Sigmoid colon (tissue), 6 donors: ENCODE measurements at regions not wholly inside any gene's neighbourhood (a gene's known extent, or its start where the extent isn't known, plus 50 kb on each side); places are given as distances from the start of the nearest gene placed in this dataset.

ENCODE experiments used
- DNase-seq: peaks from one replicate; pipeline ENCODE4 v3.0.0-alpha.2; 2019
- H3K27ac ChIP-seq, 4 donors: fragments of 200-600 bp; sonication (generic); one replicate each; pipeline ENCODE4 v1.5.1; 2016 to 2019; ENCODE audit warnings: mild to moderate bottlenecking in 1 of 4
- H3K27me3 ChIP-seq, 3 donors: fragments of 200-600 bp; sonication (generic); one replicate each; pipeline ENCODE4 v1.5.1; 2019; ENCODE audit warnings: mild to moderate bottlenecking in 1 of 3
- H3K36me3 ChIP-seq, 4 donors: fragments of 200-600 bp; sonication (generic); one replicate each; pipeline ENCODE4 v1.5.1; 2016 to 2019
- H3K4me1 ChIP-seq, 4 donors: fragments of 200-600 bp; sonication (generic); one replicate each; pipeline ENCODE4 v1.5.1; 2017 to 2019
- H3K4me3 ChIP-seq, 4 donors: fragments of 200-600 bp; sonication (generic); one replicate each; pipeline ENCODE4 v1.5.1; 2017 to 2019; ENCODE audit warnings: mild to moderate bottlenecking in 2 of 4, moderate library complexity in 1 of 4
- H3K9me3 ChIP-seq, 4 donors: fragments of 200-600 bp in 3 of 4; sonication (generic) in 3 of 4; one replicate each; pipeline versions ENCODE4 v1.5.1 to v1.6.1; 2013 to 2019
- EP300 ChIP-seq, 4 donors: sonication (generic); formaldehyde crosslinking; IDR thresholded peaks; one replicate each; pipeline ENCODE4 v1.6.1; 2017; ENCODE audit warnings: antibody characterized with exemption in 4 of 4
- POLR2A ChIP-seq, 2 donors: fragments of 450-650 bp; IDR thresholded peaks; one replicate each; pipeline ENCODE4 v1.6.1; 2016; ENCODE audit warnings: antibody characterized with exemption in 2 of 2, mild to moderate bottlenecking in 2 of 2, moderate library complexity in 2 of 2
- POLR2AphosphoS5 ChIP-seq, 4 donors: sonication (generic); formaldehyde crosslinking; IDR thresholded peaks; one replicate each; pipeline ENCODE4 v1.6.1; 2017; ENCODE audit warnings: antibody characterized with exemption in 4 of 4
- WGBS, 2 donors: extraction: QIAGEN DNeasy Blood & Tissue Kit; methylation state at CpG; one replicate each; pipeline ENCODE4 v1.1.7; 2013; 5-methylcytosine and 5-hydroxymethylcytosine counted together
- intact Hi-C: fragments of 100-400 bp; cut with DNase I; formaldehyde crosslinking; loops from one replicate; pipeline ENCODE4 v1.15.1; 2023
- TF ChIP-seq, protein P1 (sequence below), 4 experiments: fragments of 450-650 bp in 3 of 4; fragments of 200-600 bp in 1 of 4; IDR thresholded peaks; one replicate each; pipeline ENCODE4 v1.5.1; 2016 to 2019; ENCODE audit warnings: antibody characterized with exemption in 4 of 4, mild to moderate bottlenecking in 3 of 4, moderate library complexity in 2 of 4
- donor health status: healthy with polysubstance abuse.
- donor health status: healthy.

DNA sequence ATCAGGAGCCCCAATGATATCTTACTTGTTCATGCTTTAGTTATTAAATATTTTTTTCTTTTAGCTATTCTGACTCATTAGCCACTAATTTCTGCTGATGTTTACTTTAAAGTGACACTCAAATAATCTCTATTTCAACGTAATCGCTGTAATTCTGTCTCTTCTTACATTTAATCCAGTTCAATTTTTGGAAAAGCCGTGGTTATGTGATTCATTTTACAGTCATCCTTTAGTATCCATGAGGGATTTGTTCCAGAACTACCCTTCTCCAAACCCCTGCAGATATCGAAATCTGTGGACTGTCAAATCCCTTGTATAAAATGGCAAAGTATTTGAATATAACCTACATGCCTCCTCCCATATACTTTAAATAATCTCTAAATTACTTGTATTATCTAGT is 1103.4 kb downstream of the LRFN5 start:
- Histone ChIP-seq H3K27me3 (no peaks in the 10 kb centered on the region), H3K36me3 (no peaks in the 10 kb centered on the region), H3K9me3 (no peaks in the 10 kb centered on the region), H3K27ac (no peak overlapping the region), H3K4me3 (no peak overlapping the region), H3K4me1 (no peaks in the 10 kb centered on the region)
- 89 to 91% methylated on average over 4 of the region's 4 CpGs for WGBS, 2 donors
- TF ChIP-seq POLR2AphosphoS5 (IDR thresholded peaks at IDR 0.05): no peak
- TF ChIP-seq POLR2A (IDR thresholded peaks at IDR 0.05): no peak
- TF ChIP-seq, protein P1, sequence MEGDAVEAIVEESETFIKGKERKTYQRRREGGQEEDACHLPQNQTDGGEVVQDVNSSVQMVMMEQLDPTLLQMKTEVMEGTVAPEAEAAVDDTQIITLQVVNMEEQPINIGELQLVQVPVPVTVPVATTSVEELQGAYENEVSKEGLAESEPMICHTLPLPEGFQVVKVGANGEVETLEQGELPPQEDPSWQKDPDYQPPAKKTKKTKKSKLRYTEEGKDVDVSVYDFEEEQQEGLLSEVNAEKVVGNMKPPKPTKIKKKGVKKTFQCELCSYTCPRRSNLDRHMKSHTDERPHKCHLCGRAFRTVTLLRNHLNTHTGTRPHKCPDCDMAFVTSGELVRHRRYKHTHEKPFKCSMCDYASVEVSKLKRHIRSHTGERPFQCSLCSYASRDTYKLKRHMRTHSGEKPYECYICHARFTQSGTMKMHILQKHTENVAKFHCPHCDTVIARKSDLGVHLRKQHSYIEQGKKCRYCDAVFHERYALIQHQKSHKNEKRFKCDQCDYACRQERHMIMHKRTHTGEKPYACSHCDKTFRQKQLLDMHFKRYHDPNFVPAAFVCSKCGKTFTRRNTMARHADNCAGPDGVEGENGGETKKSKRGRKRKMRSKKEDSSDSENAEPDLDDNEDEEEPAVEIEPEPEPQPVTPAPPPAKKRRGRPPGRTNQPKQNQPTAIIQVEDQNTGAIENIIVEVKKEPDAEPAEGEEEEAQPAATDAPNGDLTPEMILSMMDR (IDR thresholded peaks at IDR 0.05): no peak
- intact Hi-C loops: no loop called here
- no peak for DNase-seq

DNA sequence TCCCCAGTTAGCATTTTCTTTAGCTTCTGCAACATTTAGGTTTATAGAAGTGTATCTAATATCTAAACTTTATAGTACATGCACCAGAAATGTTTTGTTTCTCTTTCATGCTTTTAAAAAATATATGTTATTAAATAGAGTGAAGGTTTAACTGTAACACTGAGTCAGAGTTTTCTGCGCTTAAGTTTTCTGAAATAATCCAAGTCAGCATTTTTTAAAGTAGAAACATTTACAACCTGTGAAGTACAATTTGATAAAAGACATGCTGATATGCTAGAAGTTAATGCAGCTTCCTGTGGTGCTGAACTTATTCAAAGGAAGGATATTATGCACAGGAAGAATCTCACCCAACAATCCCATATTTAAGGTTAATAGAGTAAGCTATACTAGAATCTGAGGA is 1096.8 kb downstream of the LRFN5 start:
- 87 to 89% methylated on average over 1 of the region's 1 CpG for WGBS, 2 donors
- no peaks in the 10 kb centered on the region for H3K4me1 ChIP-seq
- intact Hi-C loops: no loop called here
- no peak overlapping the region for H3K4me3 ChIP-seq
- no peaks in the 10 kb centered on the region for H3K9me3 ChIP-seq
- H3K27ac ChIP-seq: no peak overlapping the region
- H3K27me3 ChIP-seq: no peaks in the 10 kb centered on the region
- DNase-seq: no peak
- TF ChIP-seq, protein P1 (IDR thresholded peaks at IDR 0.05): no peak
- TF ChIP-seq EP300 (IDR thresholded peaks at IDR 0.05) (no peak), POLR2A (IDR thresholded peaks at IDR 0.05) (no peak), POLR2AphosphoS5 (IDR thresholded peaks at IDR 0.05) (no peak)
- H3K36me3 ChIP-seq: no peaks in the 10 kb centered on the region

DNA sequence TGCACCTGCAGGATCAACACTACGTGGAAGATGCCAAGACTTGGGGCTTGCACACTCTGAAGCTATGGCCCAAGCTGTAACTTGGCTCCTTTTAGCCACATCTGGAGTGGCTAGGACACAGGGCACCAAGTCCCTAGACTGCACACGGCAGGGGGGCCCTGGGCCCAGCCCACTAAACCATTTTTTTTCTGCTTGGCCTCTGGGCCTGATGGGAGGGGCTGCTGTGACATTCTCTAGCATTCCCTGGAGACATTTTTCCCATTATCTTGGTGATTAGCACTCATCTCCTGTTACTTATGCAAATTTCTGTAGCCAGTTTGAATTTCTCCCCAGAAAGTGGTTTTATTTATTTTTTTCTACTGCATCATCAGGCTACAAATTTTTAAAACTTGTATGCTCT is 1080.7 kb downstream of the LRFN5 start:
- Histone ChIP-seq H3K27me3 (no peaks in the 10 kb centered on the region), H3K4me1 (no peaks in the 10 kb centered on the region), H3K9me3 (no peaks in the 10 kb centered on the region), H3K4me3 (no peak overlapping the region), H3K27ac (no peak overlapping the region), H3K36me3 (no peaks in the 10 kb centered on the region)
- DNase-seq: no peak
- intact Hi-C loops: no loop called here
- 20 to 69% methylated on average over 2 of the region's 2 CpGs for WGBS, 2 donors
- TF ChIP-seq, protein P1 (IDR thresholded peaks at IDR 0.05): no peak
- TF ChIP-seq POLR2A (IDR thresholded peaks at IDR 0.05) (no peak), EP300 (IDR thresholded peaks at IDR 0.05) (no peak), POLR2AphosphoS5 (IDR thresholded peaks at IDR 0.05) (no peak)

DNA sequence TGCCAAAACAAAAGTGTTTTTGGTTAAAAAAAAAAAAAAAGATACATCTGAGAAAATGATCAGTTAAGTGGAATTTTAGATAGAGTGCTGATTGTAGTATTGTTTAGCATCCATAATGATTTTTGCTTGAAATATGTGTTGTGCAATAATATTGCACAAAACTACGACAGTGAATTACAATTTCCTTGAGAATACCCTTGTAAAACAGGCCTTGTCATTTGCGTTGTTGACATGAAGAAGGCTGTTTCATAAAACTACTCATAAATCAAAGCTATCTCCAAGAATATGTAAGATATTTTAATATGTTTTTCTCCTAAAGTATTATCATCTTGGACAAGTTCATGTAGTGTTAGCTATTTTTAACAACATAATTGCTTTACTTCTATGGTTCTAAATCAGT is 1077.0 kb downstream of the LRFN5 start:
- H3K4me1 ChIP-seq: no peaks in the 10 kb centered on the region
- H3K9me3 ChIP-seq: no peaks in the 10 kb centered on the region
- H3K4me3 ChIP-seq: no peak overlapping the region
- H3K36me3 ChIP-seq: no peaks in the 10 kb centered on the region
- intact Hi-C loops: no loop called here
- H3K27me3 ChIP-seq: no peaks in the 10 kb centered on the region
- TF ChIP-seq POLR2AphosphoS5 (IDR thresholded peaks at IDR 0.05) (no peak), EP300 (IDR thresholded peaks at IDR 0.05) (no peak), POLR2A (IDR thresholded peaks at IDR 0.05) (no peak)
- TF ChIP-seq, protein P1 (IDR thresholded peaks at IDR 0.05): no peak
- 20 to 57% methylated on average over 2 of the region's 2 CpGs for WGBS, 2 donors
- no peak overlapping the region for H3K27ac ChIP-seq
- no peak for DNase-seq

DNA sequence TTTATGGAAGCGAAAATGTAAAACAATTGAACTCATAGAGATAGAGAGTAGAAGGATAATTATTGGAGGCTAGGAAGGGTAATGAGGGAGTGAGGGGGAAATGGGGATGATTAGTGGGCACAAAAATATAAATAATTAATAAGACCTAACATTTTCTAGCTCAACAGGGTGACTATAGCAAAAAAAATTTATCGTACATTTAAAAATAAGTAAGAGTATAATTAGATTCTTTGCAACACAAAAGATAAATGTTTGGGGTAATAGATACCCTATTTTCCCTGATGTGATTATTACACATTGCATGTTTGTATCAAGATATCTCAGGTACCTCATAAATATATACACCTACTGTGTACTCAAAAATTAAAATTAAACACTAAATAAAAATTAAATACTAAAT is 1070.0 kb downstream of the LRFN5 start:
- H3K4me3 ChIP-seq: no peak overlapping the region
- no peak overlapping the region for H3K27ac ChIP-seq
- TF ChIP-seq POLR2AphosphoS5 (IDR thresholded peaks at IDR 0.05) (no peak), POLR2A (IDR thresholded peaks at IDR 0.05) (no peak), EP300 (IDR thresholded peaks at IDR 0.05) (no peak)
- TF ChIP-seq, protein P1 (IDR thresholded peaks at IDR 0.05): no peak
- H3K36me3 ChIP-seq: no peaks in the 10 kb centered on the region
- no peaks in the 10 kb centered on the region for H3K9me3 ChIP-seq
- intact Hi-C loops: no loop called here
- 95 to 97% methylated on average over 2 of the region's 2 CpGs for WGBS, 2 donors
- no peak for DNase-seq
- no peaks in the 10 kb centered on the region for H3K27me3 ChIP-seq
- H3K4me1 ChIP-seq: no peaks in the 10 kb centered on the region
